Nephron (organoid): ENCODE measurements at regions not wholly inside any gene's neighbourhood (a gene's known extent, or its start where the extent isn't known, plus 50 kb on each side); places are given as distances from the start of the nearest gene placed in this dataset.

Source experiments
- H3K27ac Mint-ChIP-seq, 3 experiments: 2 replicates each; pipeline ENCODE4 v1.8.0; 2020; ENCODE audit warnings: mixed read lengths in 3 of 3, mild to moderate bottlenecking in 2 of 3, moderate library complexity in 1 of 3
- H3K27me3 Mint-ChIP-seq: 2 replicates; pipeline ENCODE4 v1.8.0; 2021; ENCODE audit warnings: low read depth, mild to moderate bottlenecking, moderate library complexity, mixed read lengths
- H3K36me3 Mint-ChIP-seq: 2 replicates; pipeline ENCODE4 v1.8.0; 2020; ENCODE audit warnings: low read depth, mixed read lengths
- H3K4me1 Mint-ChIP-seq: 2 replicates; pipeline ENCODE4 v1.8.0; 2020; ENCODE audit warnings: mixed read lengths
- H3K4me3 Mint-ChIP-seq, 3 experiments: 2 replicates each; pipeline ENCODE4 v1.8.0; 2020; ENCODE audit warnings: mild to moderate bottlenecking in 3 of 3, mixed read lengths in 3 of 3, moderate library complexity in 2 of 3
- H3K9me3 Mint-ChIP-seq: 2 replicates; pipeline ENCODE4 v1.8.0; 2020; ENCODE audit warnings: mixed read lengths
- TF ChIP-seq, protein P1 (sequence below), 3 experiments: fragments of 200-600 bp; sonication (generic); IDR thresholded peaks; one replicate each; pipeline ENCODE4 v1.5.0; 2021; ENCODE audit warnings: antibody characterized with exemption in 3 of 3; ENCODE audit not compliant: unreplicated experiment in 3 of 3

DNA sequence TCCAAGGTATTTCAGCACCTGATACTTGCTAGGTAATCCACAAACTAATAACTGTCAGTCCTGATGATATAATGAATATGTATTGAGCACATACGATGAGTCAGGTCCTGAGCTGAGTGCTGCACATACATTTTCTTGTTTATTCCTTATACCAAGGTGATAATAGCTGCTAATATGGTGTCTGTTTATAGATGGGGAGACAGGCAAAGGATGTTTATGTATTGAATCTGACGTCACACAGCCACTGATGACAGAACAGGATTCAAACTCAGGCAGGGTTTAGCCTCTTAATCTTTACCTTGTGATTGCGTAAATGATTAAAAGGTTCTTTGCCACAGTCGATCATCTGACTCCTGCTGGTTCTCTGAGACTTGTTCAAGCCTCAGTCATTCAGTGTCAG, 609.9 kb upstream of the CPEB2 start:
- H3K27me3 Mint-ChIP-seq, result no peaks in the 10 kb centered on the region
- TF ChIP-seq, protein P1, sequence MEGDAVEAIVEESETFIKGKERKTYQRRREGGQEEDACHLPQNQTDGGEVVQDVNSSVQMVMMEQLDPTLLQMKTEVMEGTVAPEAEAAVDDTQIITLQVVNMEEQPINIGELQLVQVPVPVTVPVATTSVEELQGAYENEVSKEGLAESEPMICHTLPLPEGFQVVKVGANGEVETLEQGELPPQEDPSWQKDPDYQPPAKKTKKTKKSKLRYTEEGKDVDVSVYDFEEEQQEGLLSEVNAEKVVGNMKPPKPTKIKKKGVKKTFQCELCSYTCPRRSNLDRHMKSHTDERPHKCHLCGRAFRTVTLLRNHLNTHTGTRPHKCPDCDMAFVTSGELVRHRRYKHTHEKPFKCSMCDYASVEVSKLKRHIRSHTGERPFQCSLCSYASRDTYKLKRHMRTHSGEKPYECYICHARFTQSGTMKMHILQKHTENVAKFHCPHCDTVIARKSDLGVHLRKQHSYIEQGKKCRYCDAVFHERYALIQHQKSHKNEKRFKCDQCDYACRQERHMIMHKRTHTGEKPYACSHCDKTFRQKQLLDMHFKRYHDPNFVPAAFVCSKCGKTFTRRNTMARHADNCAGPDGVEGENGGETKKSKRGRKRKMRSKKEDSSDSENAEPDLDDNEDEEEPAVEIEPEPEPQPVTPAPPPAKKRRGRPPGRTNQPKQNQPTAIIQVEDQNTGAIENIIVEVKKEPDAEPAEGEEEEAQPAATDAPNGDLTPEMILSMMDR (IDR thresholded peaks at IDR 0.05; ENCODE audit: unreplicated experiment in 3 of 3), result no peak
- no peaks in the 10 kb centered on the region for H3K36me3 Mint-ChIP-seq
- H3K4me3 Mint-ChIP-seq, result no peak overlapping the region
- no peak overlapping the region for H3K27ac Mint-ChIP-seq
- no peaks in the 10 kb centered on the region for H3K4me1 Mint-ChIP-seq
- no peaks in the 10 kb centered on the region for H3K9me3 Mint-ChIP-seq

DNA sequence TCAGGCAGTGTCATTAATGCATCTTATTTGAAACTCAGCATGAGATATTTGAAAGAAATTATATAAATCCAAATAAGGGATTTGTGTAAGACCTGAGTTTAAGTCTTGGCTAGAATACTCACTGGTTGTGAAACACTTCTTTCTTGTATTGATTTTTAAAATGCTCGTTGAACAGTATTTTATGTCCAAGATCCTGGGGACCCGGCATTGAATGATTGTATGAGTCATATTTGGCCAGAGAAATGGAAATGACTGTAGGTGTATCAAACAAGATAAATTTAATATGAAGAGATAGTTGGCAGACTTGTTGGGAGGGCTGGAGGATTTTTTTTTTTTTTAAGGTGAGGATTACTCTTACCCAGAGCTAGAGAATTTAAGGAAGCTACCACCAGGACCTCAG, 606.1 kb upstream of the CPEB2 start:
- Mint-ChIP-seq H3K27me3 (no peaks in the 10 kb centered on the region), H3K4me1 (no peaks in the 10 kb centered on the region), H3K36me3 (no peaks in the 10 kb centered on the region), H3K27ac (no peak overlapping the region), H3K4me3 (no peak overlapping the region), H3K9me3 (no peaks in the 10 kb centered on the region)
- TF ChIP-seq, protein P1 (IDR thresholded peaks at IDR 0.05; ENCODE audit: unreplicated experiment in 3 of 3), result no peak

DNA sequence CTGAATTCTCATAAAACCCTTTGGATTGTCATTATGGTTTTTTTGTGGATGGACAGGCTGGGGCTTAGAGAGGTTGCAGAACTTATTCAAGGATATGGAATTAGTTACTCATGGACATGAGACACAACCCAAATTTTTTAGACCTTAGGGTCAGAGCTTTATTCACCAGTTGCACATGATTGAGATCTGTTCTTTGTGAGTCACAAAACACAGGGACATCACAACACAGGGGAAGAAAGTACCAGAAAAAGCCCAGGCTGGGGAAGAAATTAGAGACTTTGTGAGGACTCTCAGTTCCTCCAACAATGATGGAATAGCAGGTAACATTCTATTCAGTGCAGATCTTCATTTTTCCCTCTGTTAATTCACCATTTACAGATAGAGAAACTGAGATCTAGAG, 602.4 kb upstream of the CPEB2 start:
- Mint-ChIP-seq H3K27me3 (peaks cover 4% of the 10 kb centered on the region), H3K4me3 (no peak overlapping the region), H3K36me3 (no peaks in the 10 kb centered on the region), H3K9me3 (no peaks in the 10 kb centered on the region), H3K4me1 (no peaks in the 10 kb centered on the region), H3K27ac (no peak overlapping the region)
- TF ChIP-seq, protein P1 (IDR thresholded peaks at IDR 0.05; ENCODE audit: unreplicated experiment in 3 of 3), result no peak

DNA sequence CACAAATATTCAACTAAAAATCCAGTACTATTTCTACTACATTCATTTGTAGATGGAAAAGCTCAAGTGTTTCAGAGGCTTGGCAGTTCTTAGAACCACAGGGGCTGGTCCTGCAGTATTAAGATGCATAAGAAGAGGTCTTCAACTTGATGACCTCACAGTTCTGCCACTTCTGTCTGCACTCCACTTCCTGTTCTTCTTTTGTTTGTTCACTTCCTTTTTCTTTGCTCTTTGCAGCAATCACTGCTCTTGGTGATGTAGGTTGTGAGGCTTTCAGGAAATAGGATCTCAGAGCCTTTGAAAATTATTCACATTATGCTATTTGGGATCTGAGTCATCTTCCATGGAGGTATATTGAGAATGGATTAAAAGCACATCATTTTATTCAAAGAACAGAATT, 602.0 kb upstream of the CPEB2 start:
- H3K4me1 Mint-ChIP-seq, result no peaks in the 10 kb centered on the region
- H3K36me3 Mint-ChIP-seq, result no peaks in the 10 kb centered on the region
- H3K27me3 Mint-ChIP-seq, result peaks cover 4% of the 10 kb centered on the region
- H3K27ac Mint-ChIP-seq, result no peak overlapping the region
- no peak overlapping the region for H3K4me3 Mint-ChIP-seq
- TF ChIP-seq, protein P1 (IDR thresholded peaks at IDR 0.05; ENCODE audit: unreplicated experiment in 3 of 3), result no peak
- no peaks in the 10 kb centered on the region for H3K9me3 Mint-ChIP-seq

DNA sequence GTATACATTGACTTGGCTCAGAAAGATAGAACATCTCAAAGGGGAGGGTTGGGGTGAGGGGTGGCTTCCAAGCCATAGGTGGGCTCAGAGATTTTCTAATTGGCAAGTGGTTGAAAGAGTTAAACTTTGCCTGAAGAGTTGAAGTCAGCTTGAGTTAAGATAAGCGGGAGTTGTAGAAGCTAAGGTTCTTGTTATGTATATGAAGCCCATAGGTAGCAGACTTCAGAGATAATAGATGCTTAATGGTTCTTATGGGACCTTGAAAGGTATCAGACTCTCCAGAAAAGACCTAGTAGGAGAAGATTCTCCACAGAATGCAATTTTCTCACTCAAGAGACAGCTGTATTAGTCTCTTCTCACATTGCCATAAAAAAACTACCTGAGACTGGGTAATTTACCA, 599.1 kb upstream of the CPEB2 start:
- Mint-ChIP-seq H3K9me3 (no peaks in the 10 kb centered on the region), H3K4me1 (no peaks in the 10 kb centered on the region), H3K27ac (no peak overlapping the region), H3K36me3 (no peaks in the 10 kb centered on the region), H3K4me3 (no peak overlapping the region), H3K27me3 (peaks cover 4% of the 10 kb centered on the region)
- TF ChIP-seq, protein P1 (IDR thresholded peaks at IDR 0.05; ENCODE audit: unreplicated experiment in 3 of 3), result no peak

DNA sequence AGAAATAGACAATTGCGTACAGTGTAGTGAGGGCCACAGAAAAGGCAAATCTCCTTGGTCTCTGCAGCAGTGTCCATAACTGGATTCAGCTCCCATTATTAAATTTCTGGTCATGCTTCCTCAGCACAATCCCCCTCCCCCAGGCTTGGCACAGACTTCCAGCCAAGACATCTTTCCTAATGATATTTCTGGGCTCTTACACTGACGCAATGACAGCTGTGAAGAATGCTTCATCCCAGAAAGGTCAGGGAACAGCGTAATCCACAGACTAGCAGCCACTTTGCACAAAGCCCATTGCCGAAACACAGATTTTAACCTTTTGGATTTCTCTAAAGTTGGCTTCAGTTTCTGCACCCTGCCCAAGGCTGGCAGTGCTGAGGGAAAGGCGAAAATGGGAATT, 597.6 kb upstream of the CPEB2 start:
- Mint-ChIP-seq H3K36me3 (no peaks in the 10 kb centered on the region), H3K27me3 (peaks cover 4% of the 10 kb centered on the region), H3K27ac (no peak overlapping the region)

More for the DNA sequence above, 597.6 kb upstream of the CPEB2 start:
- no peaks in the 10 kb centered on the region for H3K4me1 Mint-ChIP-seq
- TF ChIP-seq, protein P1 (IDR thresholded peaks at IDR 0.05; ENCODE audit: unreplicated experiment in 3 of 3), result no peak
- no peak overlapping the region for H3K4me3 Mint-ChIP-seq
- H3K9me3 Mint-ChIP-seq, result no peaks in the 10 kb centered on the region
